ENCODE measurements at regions not wholly inside any gene's neighbourhood (a gene's known extent, or its start where the extent isn't known, plus 50 kb on each side); places are given as distances from the start of the nearest gene placed in this dataset.

DNA sequence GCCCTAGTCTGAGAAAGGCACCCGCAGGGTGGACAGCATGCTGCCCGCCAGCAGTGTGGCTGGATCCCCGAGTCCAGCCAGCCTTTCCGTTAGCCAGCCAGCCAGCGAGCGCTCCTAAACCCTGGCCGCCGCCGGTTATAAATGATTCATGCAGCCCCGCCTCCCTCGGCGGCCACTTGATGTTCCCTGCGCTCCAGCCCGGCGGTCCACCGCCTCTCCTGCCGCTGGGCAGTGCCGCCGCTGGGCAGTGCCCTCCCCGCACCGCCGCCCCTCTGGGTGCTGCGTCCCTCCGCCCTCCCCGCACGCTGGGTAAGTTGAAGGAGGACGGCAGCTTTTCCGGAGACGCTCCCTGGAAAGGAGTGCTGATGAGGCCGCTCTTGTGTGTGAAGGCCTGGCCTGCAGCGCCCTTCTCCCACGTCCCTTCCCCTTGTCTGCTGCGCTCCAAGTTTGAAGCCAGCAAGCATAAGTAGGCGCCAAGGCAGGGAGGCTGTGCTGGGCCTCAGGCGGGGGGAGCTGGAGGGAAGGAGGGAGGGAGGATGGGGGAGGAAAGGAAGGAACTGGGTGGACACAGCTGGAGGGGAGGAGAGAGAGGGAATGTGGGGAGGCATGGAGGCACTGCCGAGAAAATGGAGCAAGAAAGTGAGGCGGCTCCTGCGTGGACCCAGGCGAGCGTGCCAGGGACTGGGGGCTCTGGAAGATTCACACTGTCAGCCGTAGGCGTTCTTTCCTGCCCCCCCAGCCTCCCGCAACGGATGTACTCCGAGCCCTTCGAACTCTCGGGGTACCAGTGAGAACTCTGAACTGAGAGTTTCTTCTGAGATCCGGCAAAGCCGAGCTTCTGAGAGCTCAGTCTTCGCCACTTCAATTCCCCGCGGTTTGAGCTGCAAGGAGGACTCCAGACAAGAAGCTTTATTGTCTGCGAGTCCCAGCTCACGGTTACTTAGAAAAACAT lies 131.9 kb downstream of the GLI2 start:
- no peak for DNase-seq

DNA sequence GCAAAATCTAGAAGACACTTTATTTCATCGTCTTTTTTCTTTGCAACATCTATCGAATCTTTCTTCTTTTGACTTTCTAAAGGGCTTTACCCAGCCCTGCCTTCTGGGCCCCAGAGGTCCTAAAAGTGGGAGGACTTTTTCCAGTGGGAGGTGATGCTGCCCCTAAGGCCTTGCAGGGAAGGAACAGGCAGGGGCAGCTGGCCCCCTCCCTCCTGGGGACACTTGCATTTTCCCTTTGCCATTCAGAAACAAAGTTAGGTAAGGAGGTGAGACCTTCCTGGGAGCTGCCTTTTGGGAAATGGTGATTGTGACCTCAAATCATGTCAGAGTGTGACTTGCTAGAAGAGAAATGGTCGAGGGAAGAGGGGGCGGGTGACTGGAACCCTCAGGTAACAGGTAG lies 132.7 kb downstream of the GLI2 start:
- no peak for DNase-seq

DNA sequence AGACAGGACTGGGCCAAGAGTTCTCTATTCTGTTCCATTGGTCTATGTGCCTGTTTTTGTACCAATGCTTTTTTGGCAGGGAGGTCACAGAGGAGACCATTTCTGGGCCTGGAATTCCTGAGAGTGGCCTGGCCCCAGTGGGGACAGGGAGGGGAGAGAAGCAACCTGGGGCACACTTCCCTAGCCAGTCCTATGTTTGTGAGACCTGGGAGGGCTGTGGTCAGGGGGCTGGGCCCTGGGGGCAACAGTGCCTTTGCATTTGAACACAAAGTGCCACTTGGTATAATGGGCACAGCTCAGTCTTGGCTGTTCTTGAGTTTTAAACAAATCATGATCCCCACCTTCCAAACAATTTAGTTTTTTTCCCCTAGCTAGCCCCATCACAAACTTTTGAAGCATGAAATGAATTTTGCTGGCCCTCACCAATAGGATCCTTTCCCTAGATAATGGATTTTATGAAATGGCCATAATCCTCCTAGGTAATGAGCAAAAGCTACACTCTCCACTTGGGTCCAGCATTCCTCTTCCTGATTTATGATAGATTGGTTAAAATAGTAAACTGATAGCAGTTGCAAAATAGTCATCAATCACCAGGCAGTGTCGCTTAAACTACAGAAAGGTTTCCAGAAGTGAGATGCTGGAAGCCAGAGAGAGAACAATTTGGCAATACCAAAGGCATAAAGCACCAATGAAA lies 133.5 kb downstream of the GLI2 start:
- no peak for DNase-seq

DNA sequence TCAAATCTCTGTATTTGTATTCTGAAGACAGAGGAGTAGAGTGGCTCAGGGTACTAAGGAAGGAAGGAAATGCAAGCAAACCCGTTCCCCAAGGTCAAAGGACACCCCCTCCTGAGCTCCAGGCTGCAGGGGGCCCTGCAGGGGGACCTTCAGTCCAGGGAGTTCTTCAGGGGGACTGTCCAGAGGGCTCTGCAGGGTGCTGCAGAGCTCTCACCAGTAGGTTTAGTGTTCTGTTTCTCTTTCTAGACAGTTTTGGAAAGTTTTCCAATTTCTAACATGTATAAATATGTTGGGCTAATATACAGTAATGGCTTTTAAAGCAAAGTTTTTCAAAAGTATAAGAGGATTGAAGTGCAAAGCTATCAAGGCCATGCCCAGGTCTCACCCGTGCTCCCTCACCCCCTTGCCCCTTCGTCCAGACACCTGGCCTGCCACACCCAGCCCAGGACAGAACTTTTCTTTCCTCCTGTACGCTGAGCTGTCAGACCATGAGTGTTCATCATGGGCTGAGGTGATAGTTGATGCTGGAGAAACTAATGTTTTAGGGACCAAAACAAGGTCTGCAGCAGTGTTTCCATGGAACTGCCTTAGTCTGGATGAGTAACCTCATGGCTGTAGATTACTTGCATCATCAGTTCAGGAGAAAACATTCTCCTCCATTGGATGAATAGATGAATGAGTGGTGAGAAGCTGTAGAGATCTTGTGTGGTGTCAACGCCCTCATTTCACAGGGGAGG lies 134.2 kb downstream of the GLI2 start:
- DNase-seq: no peak

DNA sequence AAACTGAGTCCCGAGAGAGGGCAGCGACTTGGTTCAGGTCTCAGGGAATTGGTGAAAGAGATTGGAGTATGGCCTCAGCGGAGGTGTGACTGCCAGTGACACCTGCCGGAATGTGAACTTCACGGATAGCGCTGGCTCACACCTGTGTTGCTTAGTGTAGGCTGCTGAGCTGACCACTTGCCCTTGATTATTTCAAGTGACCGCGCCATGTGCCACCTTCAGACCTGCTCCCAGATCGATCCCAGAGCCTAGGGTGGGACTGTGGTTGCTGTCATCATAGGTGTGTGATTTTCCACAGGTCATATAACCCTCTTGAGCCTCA lies 134.8 kb downstream of the GLI2 start:
- DNase-seq: no peak

DNA sequence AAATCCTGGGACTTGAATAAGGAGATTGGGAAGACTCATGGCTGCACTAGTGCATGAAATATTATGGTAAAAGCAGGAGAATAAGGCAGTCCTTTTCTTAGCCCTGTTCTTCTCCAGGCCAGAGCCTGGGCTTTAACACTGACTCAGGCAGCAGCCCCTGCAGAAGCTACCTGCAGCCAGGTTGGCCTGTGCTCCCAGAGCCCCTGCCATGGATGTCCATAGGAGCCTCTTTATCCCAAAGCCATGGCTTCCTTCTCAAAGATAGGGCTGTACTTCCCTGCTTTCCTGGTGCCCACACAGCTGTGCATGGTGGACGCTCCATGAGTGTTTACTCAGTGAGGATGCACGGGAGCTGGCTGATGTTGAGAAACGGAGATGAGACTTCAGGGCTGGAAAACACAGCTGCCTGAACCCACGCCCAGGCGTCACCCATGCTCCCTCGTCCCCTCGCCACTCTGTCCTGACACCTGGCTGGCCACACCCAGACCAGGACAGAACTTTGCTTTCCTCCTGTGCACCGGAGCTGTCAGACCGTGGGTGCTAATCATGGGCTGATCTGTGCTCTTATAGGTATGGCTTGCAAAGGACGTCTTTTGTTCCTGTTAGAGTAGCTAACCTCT lies 135.5 kb downstream of the GLI2 start:
- no peak for DNase-seq

DNA sequence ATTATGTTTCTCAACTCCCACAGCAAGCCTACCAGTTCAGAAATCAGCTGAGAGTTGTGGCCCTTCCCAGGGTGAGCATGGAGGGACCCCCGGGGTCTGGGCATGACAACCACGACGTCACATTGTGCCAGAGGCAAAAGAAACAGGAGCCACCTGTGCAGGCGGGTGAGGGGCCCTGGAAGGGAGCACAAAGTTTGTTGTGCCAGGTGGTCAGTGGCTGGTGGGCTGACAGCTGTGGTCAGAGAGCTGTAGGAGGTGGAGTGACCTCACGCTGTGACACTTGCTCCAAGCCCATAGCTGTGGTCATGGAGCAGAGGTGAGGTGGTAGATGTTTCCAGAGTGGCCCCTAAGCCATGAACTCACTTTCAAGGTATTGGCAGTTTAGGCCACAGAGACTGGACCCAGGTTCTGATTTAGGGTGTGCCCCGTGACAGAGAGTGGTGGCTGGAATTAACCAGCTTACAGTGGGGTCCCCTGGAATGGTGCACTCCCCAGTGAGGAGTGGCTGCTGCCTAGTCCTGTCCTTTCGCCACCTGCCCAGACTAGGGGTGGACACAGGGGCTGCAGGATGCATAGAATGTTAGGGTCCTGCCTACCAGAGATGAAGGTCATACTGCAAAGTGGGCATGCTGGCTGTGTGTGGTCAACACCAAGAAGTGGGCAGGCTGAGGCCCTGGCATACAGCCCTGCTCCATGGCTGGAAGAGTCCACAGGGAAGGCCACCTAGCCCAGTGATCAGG lies 136.4 kb downstream of the GLI2 start:
- DNase-seq: no peak

DNA sequence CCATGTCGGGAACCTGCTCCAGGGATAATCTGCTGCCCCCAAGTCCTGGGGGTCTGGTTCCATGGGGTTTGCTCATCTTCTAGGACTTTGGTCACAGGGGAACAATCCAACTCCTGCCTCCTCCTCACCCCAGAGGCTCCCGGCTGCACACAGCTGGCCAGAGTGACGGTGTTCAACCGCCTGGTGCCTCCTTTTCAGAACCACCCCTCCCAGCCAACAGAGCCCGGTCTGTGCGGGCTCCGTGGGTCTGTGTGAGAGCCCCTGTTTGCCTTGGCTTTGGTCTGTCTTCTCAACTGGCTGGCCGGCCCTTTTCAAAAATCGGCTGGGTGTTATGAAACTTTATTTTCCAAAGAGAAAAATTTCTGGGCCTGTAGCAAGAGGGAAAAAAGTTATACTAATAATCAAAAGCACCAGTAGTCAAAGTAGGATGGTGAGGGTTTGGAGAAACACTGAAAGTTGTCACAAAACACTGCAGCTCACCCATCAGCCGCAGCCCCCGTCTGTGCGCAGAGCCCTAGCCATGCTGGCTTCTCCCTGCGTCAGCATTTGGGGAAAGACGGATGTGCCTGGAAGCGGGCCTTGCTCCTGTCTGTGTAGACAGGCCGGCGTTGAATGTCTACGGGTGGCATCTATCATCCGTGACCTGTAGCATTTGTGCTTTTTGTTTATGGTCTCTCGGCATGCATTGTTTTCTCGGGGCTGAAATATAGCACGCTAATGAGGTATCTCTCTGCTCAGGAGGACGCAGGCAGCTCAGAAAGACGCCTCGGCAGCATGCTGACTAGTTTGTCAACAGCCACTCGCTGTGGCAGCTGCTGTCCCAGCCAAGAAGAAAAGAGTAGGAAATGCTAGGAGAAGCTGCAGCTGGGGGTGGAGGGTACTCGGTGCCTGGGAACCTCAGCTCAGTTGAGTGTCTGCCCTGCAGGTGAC lies 138.6 kb downstream of the GLI2 start:
- no peak for DNase-seq

DNA sequence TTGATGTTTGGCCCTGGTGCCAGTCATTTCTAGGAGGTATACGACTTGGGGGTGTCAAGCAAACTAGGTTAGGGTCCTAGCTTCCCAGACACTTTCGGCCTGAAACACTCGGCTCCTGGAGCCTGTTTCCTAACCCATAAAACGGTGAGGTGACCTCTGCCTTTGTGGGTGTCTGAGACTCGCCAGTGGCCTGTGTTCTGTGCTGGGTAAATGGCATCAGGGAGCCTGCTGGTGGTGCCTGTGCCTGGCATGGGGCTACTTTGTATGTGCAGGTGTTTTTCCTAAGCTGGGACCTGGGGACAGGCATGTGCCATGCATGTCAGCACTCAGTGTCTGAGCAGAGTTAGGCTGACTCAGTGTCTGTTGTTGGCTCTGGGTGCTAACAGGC lies 139.2 kb downstream of the GLI2 start:
- no peak for DNase-seq

DNA sequence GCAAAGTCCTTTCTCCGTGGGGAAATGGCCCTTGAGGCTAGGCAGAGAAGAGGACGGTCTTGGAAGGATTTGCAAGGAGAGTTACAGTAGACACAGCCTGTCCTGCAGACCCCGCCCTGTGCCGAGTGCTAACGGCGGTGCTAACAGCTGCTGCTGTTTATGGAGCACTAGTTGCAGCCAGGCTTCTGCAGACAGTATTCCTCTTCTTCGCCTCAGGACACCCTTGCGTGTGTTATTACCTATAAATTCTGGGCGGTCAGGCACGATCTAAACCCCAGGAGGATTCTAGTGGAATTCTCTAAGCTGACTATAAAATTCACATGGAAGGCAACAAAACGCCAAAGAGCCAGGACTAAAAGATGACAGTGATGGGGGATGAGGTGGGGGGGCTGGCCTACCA lies 139.8 kb downstream of the GLI2 start:
- DNase-seq: no peak

DNA sequence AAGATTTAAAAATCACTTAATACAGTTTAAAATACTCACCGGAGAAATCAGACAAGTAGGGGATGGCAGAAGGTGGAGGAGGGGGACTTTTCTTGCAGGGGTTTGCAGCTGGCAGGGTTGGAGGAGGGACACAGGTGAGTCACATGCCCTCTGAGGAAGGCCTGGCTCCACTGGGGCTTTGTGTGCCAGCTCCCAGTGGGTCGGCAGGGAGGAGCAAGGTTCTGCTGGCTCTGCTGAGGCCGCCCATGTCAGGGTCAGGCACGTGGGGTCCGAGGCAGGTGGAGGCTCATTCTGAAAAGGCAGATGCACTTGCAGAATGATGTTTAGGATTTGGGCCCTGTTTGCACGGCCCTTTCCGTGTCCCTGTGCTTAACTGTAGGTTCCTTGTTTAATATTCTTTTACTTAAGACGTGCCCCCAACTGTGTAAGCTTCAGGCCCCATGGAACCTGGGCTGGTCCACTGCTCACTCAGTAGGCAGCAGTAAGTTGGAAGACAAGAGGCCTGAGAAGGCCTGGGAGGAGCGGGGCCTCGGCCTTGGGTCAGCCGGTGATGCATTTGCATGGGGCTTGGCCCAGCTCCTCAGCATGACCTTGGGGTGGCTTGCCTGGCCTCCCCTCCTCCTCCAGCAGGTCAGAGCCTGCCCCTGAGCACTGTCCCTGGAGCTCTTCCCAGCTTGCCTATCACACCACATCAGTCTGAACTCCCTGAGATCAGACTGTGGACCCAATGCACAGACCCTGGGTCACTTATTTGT lies 141.0 kb downstream of the GLI2 start:
- no peak for DNase-seq

DNA sequence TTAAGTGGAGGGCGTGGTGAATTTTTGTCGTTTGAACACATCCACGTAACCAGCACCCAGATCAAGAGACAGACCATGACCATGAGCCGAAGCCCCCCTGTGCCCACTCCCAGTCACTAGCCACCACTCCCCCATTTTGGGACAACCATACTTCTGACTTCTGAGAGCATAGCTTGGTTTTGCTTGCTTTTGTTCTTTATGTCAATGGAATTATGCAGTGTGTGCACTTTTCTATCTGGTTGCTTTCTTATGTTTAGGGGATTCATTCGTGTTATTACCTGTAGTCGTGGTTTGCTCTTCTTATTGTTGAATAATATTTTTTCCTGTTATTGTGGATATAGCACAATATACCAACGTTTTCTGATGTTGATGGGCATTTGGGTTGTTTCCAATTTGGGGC lies 141.7 kb downstream of the GLI2 start:
- DNase-seq: no peak

DNA sequence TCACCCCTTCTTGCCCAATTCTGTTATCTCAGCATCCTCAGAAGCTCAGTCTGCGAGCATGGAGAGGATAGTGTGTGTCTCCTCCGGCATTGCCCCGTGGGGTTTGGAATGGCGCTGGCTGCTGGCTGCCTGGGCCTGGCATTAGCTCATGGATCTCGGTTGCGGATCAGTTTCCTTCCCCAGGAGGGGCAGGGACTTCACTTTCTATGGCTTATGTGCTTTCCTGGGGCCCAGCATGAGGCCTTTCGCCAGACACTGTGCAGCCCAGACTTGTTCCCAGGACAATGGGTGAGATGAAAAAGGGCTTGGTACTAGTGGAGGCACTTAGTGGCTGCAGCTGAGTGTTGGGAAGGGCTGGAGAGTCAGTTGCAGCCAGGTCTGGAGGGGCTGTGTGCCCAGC lies 143.3 kb downstream of the GLI2 start:
- no peak for DNase-seq

DNA sequence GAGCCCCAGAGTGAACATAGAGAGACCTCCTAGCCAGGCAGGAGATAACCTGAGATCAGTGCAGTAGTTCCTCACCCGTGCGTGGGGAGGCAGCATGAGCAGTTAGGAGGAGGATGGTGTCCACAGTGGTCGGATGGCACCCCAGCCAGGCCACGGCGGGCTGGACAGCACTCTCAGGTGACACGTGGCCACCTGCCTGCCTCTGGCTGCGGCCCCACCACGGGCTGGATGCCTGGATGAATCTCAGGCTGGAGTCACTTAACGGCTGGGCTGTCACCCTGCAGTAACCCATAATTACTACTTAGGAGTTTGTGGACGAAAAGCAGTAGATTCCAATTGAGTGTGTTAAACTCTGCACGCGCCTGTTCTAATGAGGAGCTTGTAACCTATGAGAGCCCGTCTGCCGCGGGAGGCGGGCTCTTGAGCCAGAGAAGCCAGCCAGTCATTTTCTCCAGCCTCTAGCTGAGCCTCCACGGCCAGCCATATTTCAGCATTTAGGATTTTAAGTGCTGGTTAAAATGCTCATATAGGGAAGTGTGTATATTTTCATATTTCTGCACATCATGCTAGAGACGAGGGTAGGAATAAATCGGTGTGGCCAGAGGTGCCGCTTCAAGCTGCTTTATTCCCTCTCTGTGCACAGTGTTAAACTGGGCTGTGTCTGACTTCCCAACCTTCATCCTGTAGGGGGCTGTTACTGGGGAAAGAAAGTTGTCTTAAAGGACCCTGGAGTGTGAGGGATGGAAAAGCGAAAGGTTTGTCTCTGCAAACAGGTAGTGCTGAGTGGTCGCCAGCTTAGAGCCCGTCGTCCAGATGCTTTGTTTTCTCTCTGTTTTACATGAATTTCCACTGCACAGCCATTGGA lies 144.0 kb downstream of the GLI2 start:
- DNase-seq: no peak

DNA sequence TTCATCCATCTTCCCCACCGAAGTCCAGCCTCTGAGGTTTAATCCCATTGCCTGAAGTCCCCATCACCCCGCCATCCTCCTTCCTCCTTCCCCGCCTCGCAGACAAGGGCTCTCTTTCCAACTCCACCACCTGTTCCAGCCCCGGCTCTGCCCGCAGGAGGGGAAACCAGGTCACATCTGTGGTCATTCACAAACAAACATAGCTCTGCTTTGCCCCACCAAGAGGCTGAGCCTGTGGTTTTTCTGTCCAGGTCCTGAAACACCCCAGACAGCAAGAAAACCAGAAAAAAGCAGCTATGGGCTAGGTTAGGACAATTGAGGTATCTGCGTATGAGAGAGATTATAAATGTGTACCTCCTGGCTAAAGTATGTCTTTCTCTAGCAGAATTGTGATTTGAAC lies 144.7 kb downstream of the GLI2 start:
- DNase-seq: no peak

DNA sequence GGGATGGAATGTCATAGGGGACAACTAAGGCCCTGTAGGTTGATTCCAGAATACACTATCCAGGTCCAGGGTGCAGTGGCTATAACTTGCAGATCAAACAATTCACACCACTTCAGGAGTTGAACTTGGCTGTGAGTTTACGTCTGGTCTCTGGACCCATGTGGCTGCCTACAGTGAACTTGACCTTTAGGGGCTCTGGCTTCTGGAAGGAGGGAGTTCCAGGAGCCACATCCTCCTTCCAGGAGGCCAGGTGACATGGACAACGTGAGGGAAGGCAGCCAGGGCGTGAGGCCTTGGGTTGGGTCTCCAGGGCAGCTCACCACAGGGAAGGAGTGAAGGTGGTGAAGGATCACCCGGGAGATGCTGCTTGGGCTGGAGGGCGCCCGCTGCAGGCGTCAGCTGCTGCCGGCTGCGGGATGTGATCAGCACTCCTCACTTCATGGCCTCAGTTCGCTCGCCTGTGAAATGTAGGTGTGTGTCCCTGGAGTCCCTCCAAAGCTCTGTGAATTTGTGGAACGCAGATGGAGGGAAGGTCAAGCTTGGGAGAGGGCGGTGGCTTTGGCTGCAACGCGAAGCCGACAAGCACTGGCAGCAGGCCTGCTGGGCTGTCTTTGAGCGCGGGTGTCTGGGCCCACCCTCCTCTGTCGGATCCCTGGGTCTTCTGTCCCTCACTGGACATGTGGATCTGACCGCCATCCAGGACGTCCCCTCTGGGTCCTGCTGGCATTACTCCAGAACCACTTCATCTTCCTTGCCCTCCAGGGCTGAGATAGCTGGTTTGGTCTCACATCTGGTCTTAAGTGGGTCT lies 146.5 kb downstream of the GLI2 start:
- no peak for DNase-seq

DNA sequence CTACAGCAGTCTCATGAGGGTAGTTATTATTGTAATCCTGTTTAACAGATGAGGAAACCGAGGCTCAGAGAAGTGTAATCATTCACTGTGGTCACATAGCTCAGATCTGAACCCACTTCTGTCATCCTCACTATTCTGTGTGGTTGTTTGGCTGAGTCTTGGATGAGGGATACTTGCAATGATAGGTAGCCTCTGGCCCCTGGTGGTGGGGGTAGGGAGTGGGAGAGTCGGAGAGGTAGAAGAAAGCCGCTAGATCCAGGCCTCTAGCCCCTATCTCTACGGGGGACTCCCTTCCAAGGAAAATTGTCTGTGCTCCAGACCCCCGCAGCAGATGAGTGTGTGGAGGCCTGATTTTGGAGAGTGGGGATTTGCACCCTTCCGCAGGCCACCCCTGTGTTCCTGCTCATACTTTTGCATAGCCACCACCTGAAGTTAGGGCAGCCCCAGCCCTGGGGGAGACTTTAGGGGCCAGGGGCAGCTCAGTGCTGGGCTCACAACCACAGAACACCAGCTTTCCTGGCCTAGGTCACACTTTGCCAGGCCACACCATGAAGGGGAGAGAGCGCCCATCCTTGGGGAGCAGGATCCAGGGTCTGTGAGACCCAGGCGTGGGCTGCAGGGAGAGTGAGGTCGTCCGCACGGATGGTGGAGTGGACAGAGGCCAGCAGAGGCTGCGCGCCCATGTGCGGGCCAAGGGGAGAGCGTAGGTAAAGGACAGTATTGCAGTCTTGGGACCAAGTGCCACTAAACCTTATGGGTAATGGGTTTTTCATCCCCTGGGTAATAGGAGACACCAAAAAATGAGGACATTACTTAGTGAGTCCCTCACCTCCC lies 148.2 kb downstream of the GLI2 start:
- no peak for DNase-seq
